HG02870 (cell line): ENCODE measurements at regions not wholly inside any gene's neighbourhood (a gene's known extent, or its start where the extent isn't known, plus 50 kb on each side); places are given as distances from the start of the nearest gene placed in this dataset.
"Not testable (repeated sequence)": the region's sequence is repeated elsewhere in the genome, so short reads cannot be mapped to it uniquely, and the experiment has no call there.

Source experiments
- ATAC-seq: cut with Tn5 transposase; IDR thresholded peaks from one replicate; pipeline ENCODE4 v1.9.1; 2021; ENCODE audit warnings: mild to moderate bottlenecking, moderate library complexity; ENCODE audit not compliant: unreplicated experiment

DNA sequence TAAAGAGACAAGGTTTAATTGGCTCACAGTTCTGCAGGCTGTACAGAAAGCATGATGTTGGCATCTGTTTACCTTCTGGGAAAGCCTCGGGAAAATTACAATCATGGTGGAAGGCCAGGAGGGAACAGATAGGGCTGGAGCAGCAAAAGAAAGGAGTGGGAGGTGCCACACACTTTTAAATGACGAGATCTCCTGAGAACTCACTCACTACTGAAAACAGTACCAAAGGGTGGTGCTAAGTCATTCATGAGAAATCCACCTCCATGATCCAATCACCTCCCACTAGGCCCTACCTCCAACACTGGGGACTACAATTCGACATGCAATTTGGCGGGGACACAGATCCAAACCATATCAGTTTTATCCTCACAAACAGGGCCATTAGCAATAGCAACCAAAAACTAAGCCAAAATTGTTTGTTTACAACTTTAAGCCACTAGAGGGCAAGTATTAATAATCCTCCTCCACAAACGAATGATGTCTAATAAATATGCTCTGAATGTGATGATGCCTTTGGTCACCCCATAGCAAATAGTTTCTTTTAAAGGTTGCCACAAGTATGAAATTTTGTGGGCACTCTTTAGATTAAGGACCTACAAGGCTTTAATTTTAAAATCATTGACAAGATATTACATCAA, 129.2 kb upstream of the NRBF2 start:
- no peak for ATAC-seq

DNA sequence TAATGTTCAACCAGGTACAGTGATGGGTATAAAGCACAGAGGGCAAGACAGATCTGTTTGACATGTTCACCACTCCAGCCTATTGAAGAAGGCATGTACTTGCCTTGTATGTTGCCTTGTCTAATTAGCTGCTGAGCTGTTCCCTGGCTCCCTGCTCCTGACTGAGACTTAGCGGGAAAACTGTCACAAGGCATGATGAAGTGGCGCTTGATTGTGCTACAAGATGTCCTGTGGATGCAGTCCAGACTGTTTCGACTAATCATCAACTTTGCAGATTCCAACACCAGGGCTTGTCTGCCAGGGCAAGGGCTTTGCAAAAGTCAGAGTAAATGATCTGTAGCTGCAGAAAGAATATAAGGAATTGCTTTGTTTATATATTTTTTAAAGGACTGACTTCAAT, 136.2 kb upstream of the NRBF2 start:
- ATAC-seq = no peak

DNA sequence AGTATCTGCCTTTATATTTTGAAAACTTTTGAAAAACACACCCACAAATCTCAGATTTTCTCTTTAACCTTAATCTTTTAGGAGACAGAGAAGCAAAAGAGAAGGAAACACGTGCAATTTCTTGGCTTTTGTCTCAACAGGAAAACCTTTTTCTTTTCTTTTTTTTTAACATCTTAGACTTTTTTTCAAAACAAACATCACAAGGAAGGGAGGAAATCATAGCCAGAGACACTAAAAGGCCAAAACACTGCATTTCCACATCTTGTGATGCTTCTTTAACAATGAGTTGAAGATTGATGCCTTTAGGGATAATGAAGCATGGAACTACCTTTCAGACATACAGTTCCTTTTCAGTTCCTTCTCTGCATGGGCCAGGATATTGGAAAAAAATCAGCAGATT, 136.6 kb upstream of the NRBF2 start:
- ATAC-seq = no peak

DNA sequence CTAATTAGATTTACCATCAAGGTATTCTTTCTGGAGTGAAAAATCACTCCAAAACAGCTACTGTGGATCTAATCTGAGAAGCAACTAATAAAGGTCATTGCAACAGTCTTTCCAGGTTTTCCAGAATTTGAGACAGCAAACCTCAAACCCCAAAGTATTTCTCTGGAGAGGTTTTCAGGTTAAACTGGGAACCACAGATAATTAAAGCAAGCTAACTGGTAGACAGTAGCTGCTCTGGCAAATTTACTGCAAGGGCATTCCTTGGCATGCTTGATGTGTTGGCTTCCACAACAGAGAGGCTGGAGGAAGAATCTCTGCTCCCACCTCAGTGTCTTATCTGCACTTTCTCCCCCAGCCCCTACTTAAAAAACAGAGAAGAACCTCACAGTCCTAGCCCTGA, 140.0 kb upstream of the NRBF2 start:
- no peak for ATAC-seq

DNA sequence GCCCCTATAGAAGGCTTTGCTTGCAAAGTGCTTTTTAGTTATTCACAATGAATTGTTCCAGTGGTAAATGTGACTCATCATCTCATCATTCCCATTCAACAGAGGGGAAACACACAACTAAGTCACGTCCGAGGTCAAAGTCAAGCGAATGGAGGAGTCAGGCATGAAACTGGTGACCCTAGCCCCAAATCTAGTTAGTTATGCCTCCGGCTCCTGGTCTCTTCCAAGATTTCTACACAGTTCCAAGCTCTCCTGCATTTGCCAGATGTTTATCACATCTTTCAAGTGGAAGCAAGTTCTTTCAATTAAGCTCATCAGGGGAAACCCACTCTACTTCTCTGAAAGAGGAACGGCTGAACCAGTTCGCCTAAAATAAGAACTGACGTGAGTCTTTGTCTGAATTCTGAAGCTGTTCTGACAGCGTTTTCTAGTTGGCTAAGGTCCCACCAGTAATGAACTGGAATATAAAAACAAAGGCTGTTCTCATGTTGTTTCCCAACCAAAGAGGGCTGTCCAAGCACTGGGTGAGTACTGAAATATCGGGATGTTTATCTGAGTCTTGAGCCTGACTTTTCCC, 140.9 kb upstream of the NRBF2 start:
- peak; percentile 79 for ATAC-seq

DNA sequence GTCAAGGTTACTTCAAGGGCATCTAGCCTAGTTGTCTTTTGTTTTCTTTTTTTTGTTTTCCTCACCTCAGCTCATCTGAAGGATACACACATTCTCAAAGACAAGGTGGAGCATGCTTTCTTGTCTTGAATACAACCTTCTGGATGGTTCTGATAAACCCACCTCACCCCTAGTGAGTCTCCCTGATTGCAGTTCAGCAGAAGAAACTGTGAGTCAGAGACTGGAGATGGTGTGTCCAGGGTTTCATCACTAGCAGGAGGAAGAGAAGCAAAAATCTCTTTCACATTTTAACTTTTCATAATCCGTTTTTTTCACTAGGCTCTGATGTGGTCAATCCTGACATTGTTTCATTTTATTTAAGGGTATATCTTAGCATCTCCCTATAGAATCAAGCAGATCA, 143.0 kb upstream of the NRBF2 start:
- no peak for ATAC-seq

DNA sequence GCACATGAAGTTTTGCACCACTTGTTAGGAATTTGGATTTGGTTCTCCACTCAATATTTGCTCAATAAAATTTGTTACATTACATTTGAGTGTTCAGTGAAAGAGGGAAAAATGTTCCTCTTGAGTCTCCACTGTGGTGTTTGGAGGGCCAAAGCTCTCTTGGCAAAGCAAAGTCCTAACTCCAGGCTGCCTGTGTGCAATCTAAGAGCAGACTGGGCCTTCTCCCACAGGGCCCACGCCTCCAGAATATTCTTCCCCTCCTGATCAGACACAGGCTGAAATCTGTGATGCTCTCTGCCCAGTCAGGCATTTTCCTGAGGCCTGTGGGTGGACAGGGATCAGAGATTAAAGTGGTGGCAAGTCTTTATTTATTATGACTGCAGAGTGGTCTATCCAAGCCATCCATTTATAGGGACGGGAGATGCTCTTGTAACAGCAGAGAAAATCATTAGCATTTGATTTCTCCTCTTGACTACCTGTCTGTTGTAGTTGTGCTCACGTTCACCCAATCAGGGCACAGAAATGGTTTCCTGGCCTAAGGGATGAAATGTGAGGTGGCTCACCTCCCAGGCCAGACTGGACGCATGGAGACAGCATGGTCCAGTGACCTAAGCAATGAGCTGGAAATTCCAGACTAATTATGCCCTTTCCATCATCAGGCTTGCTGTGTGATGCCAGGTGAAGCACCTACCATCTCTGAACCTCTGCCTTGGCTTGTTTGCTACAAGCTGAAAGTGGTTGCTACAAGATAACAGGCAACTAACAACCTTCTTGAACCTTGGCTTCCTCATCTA, 147.1 kb upstream of the NRBF2 start:
- no peak for ATAC-seq

DNA sequence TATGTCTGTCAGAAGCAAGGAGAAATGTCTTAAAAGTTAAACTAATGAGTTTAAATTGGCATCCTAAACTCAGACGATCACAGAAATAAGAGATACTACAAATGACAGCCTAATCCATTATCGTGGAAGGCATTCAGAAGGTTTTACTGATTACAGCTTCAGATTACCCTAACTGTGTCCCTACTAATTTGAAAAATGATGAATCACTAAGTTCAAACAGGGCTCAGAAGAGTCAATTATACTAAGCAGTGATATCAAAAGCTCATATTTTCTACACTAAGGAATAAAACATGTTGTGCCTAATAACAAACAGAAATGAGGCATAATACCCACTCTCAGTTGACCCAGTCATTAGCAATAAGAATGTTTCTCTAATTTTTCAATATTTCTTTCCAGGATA, 152.0 kb upstream of the NRBF2 start:
- ATAC-seq = no peak

DNA sequence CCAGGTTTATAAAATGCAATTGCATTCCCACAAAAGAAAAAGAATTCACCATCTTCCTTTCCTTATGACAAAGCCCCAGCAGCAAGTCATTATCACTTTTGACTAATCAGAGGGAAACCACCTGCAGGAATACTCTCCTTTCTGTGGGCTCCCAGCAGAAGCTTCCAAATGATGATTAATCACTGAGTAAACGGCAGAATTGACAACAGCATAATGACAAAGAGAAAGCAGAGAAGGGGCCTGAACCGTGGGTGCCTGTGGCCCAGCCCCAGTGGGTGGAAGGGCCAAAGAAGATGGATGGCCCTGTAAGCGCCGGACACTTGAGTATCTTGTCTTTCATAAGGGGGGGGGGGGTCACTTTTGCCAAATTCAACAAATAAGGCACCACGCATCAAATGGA, 152.4 kb upstream of the NRBF2 start:
- no peak for ATAC-seq

DNA sequence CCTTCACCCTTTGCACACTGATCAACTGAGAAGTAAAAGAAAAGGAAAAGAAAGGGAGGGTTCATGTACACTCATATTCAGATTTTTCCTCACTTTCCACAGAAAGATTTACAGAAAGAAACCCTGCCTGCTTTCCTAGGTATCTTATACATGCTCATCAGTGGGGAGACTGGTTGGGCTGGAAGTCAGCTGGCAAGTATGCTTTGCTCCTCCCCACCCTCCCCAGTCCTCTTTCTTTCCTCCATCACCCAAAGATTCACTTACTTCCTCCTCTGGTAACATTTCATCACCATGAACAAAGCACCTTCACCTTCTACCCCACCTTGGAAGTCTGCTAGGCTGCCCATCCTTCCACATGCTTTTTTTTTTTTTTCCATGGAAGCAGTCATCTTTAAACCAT, 153.2 kb upstream of the NRBF2 start:
- no peak for ATAC-seq

DNA sequence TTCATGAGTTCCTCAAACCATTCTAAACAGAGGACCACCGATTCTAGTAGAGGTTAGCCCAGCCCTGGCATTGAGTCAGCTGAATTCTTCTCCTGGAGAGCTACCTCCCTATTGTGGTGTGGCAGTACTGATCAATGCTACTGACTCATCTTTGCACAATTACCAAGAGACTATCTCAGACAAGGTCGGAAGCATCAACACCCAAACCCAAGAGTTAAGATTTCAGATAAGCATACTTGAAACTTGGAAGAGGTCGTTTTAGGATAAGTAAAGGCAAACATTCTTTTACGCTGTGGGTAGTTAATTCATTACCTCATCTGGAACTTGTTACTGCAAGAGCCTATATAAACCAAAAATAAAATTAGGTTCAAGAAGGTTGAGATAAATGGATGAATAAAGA, 154.6 kb upstream of the NRBF2 start:
- ATAC-seq = no peak

DNA sequence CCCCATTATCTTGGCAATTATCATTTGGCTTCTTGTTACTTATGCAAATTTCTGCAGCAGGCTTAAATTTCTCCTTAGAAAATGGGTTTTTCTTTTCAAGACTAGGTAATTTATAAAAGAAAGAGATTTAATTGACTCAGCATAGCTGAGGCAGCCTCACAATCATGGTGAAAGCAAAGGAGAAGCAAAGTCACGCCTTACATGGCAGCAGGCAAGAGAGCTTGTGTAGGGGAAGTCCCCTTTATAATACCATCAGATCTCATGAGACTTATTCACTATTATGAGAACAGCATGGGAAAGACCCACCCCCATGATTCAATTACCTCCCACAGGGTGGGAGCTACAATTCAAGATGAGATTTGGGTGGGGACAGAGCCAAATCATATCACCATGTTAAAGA, 158.3 kb upstream of the NRBF2 start:
- not testable (repeated sequence) for ATAC-seq

DNA sequence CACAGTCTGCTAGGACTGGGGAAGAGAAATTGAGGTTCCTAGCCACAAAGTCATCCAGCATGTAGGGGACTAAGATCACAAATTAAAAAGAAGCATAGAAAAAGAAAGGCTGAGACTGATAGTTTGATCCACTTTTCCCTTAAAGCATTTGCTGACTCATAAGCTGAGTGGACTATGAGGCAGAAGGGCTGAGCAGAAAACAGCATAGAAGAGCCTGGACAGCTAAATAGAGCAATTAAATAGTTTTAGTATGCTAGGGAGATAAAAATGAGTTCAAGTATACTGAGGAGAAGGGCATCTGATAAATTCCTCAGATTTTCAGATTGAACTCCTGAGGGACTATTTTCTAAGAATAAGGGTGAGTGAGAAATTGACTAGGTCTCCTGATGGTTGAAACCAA, 155.9 kb upstream of the EGR2 start:
- ATAC-seq = no peak

DNA sequence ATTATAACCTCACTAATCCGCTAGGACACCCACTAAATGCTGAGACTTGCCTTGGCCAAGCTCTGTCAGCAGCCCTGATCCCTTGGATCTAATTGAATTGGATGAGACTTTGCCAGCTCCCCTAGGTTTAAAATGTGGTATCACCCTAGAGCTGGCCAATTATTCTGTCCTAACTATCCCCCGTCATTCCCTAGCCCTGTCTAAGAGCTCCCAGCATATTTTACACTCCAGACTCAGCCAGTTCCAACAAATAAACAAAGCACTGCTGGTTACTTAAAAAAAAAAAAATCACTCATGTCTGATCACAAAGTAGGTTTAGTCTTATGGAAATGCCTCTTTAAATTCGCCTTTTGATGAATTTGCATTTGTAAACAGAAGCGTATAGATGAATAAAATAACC, 147.9 kb upstream of the EGR2 start:
- ATAC-seq = no peak

DNA sequence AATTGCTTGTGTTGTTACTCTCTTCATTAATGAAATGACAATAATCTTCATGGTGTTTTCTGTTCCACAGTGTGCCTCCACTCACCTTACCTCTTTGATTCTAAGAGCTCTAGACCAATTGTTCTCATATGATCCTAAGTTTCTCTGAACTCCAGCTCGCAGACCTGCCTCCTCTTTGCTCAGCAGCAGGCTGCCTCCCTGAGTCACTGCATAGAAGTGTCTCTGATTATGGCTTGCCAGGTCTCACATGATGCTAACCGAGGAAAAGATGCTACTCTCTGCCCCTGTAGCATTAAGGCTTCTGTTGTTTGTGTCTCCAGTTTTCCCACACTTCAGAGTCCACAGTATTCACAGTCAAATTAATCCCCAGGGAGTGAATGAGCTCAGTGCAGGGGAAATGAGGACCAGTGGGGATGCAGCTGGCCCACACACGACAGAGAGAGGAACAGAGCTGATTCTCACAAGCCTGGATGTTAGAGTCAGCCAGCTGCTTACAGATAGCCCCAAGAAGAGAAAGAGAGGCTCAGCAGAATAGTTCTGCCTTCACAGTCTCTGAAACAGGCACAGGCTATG, 145.9 kb upstream of the EGR2 start:
- ATAC-seq = no peak

DNA sequence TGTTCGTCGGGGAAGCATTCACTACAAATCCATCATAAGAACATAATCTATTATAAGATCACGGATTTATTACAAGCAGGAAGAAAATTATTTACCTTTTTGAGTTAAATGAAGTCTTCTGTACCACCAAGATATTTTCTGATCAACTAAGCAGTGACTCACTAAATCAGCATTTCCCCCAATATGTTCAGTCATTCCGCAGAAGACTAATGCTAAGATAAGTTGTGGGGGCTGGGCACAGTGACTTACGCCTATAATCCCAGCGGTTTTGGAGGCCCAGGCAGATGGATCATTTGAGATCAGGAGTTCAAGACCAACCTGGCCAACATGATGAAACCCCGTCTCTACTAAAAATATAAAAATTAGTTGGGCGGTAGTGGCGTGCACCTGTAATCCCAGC, 144.2 kb upstream of the EGR2 start:
- no peak for ATAC-seq

DNA sequence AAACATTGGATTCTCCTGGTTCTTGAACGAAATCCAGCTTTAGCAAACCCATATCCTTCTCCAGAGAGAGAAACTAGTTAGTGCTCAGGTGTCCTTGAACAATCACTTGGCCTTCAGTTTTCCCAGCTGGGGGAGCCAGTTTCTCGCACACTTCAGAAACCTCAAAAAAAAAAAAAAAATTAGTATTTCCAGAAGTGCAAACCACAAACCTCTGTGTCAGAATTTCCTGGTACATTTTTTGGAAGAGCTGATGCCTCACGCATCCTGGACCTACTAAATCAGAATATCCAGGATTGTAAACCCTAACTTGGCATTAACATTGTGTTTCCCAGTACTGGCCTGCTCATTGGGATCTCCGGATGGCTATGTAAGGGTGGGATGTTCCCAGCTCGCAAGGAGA, 143.4 kb upstream of the EGR2 start:
- ATAC-seq = no peak

DNA sequence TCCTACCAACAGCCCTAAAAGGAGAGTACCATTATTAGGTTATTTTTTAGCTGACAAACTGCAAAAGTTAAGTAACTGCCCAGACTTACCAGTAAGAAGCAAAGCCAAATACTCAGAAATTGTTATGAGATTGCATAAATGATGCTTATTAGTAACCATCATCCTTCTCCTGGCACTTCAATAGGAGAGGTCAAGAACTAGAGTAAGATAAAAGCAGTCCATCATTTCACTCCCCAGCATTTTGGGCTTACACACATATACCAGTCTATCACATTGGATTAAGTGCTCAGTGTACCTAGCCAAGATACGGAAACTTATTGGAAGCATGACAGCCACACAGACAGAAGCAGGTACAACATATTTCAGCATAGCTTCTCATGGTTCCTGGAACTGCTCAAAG, 142.8 kb upstream of the EGR2 start:
- ATAC-seq = no peak

DNA sequence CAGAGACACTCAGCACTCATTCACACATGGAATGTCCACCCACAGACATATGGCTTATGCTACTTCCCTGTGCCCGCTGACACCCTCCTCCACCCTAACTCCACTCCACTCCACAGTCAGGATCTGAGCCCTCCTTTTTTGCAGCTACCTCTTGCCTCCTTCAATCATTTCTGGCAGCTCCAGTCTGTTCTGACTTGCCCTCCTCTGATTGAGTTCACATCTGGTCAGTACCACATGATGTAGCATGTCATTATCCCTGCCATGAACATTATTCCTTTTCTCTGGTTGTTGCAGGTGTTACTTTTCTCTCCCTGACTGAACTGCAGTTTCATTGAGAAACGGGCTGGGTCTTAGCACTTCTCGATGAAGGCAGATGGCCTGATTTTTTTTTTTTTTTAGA, 130.1 kb upstream of the EGR2 start:
- ATAC-seq = no peak

DNA sequence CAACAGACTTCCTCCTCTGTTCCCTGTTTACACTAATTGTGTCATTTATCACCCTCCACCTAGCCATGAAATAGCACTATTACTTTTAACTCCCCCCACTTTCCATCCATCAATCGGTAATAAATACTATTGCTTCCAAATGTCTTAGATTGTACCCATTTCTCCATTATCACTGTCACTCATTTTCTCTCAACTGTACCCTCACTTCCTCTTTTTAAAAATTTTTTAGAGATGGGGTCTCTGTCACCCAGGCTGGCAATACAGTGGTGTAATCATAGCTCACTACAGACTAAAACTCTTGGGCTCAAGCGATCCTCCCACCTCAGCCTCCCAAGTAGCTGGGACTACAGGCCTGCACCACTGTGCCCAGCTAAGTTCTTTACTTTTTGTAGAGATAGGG, 123.5 kb upstream of the EGR2 start:
- ATAC-seq = no peak

DNA sequence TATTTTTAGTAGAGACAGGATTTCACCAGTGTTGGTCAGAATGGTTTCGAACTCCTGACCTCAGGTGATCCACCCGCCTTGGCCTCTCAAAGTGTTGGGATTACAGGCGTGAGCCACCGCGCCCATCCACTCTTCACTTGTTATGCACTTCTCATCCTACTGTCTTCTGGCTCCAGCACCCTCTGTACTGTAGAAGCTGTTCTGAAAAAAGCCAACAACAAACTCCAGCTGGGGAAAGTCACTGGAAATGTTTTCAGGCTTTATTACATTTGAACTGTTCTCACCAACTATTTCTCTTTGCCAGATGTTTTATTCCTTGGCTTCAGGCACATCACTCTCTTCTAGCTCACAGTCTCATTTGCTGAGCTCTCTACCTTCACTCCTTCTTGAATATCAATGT, 122.5 kb upstream of the EGR2 start:
- no peak for ATAC-seq

DNA sequence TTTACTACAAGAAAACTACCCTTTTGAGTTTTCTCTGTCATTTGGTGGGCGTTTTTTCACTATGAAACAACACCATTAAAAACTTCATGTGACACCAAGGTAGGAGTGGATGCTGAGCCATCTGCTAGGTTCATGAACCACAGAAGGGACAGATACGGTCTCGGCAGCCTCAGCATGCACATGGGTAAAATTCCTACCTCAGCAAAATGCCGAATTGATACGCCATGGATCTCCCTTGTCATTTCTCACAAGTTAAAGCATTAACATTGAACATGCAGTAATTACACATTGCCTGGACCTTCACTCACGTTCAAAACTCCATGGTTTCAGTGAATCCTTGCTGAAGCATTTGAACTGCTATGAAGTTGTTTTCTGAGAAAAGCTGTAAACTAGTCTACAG, 121.5 kb upstream of the EGR2 start:
- no peak for ATAC-seq
